HS-5 (cell line): ENCODE measurements at regions not wholly inside any gene's neighbourhood (a gene's known extent, or its start where the extent isn't known, plus 50 kb on each side); places are given as distances from the start of the nearest gene placed in this dataset.
"Not testable (repeated sequence)": the region's sequence is repeated elsewhere in the genome, so short reads cannot be mapped to it uniquely, and the experiment has no call there.

Experiments used
- DNase-seq: peaks from one replicate; pipeline ENCODE4 v3.0.0-alpha.2; 2012; ENCODE audit warnings: low read depth

DNA sequence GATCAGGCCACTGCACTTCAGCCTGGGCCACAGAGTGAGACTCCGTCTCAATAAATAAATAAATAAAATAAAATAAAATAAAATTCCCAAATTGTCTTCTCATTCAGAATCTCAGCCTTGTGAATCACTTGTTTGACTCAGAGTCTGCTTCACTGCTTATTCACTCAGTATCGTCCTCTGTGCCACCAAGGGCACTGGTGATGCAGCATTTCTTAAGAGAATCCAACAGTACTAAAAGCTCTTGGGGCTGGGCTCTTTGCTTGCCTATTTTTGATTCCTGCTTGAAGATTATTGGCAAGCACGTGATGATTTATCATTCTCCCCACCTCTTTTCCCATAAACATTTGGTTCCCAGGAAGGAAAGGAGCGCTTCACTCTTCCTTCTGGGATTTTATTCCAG, 54.8 kb upstream of the HMGB1 start:
- DNase-seq, result peak; percentile 14

DNA sequence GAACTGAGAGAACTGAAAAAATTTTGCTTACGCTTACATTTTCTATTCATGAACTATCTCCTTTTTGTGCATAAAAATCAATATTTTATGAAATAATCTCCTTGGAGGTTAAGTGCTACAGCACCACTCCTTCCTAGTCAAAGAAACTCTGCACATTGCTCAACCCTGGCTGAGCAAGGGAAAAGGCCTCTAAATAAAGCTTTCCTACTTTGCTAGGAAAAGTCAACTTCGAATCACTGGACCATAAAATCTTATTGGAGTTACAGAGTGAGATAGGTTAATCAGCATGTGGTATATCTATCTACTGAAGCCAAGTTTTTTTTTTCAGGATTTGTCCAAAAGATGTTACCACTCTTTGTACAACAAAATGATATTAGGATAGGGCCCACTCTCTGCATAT, 57.5 kb upstream of the HMGB1 start:
- DNase-seq, result no peak

DNA sequence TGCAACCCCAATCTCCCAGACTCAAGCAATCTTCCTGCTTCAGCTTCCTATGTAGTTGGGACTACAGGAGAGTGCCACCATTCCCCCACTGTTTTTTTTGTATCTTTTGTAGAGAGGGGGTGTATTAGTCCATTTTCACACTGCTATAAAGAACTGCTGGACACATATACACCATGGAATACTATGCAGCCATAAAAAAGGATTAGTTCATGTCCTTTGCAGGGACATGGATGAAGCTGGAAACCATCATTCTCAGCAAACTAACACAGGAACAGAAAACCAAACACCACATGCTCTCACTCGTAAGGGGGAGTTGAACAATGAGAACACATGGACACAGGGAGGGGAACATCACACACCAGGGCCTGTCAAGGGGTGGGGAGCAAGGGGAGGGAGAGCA, 58.1 kb upstream of the HMGB1 start:
- DNase-seq, result not testable (repeated sequence)

DNA sequence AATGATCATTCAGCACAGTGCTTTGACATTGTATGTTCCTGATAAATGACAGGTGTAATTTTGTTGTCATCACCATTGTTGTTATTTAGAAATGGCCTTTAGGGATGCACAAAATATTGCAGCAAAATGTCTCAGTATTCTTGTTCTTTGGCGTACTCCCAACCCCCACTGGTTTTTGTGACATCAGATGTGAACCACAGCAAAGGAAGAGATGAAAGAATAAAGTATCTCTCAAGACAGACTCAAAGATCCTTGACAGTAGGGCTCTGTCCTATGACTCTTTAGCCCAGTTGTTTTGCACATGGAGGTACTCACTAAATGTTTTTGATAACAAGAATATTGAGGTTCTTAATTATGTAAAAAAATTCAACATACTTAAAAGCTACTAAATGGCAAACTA, 59.5 kb upstream of the HMGB1 start:
- DNase-seq, result not testable (repeated sequence)

DNA sequence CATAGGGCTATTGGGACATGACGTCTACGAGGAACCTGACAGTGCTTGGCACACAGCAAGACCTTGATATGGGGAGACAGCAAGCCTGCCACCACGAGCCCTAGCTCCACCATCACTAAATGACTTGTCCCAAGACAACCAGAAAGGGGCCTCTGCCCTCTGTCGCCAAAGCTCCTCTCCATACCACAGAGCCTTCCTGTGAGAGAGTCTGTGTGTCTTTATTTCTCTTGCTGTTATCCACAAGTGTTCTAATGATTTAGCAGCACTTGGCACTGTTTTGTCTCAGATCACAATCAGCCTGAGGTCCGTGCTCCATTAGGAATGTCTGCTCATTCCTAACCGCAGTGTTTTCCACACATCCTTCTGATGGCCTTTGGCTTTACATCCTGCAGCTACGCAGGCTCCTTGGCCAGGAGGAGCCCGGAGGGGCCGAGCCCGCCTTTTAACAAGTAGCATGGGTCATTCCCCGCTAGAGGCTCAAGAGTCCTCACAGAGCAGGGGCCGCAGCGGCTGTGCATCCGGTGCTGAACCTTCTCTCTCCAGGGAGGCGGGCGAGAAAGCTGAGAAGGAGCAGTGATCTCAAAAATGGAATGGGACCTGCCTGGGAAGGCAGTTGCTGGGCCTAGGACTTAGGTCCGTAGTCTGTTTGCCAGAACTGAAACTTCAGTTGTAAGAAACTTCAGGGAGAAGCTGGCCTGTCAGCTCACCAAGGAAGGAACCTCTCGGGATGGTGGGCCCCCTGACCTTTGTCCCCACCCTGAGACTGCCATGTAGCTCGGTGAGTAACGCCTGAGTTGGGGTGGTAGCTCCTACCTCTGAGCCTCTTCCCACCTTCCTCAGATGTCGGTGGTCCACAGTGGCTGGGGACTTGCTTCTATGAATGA, 61.1 kb upstream of the HMGB1 start:
- DNase-seq, result no peak

DNA sequence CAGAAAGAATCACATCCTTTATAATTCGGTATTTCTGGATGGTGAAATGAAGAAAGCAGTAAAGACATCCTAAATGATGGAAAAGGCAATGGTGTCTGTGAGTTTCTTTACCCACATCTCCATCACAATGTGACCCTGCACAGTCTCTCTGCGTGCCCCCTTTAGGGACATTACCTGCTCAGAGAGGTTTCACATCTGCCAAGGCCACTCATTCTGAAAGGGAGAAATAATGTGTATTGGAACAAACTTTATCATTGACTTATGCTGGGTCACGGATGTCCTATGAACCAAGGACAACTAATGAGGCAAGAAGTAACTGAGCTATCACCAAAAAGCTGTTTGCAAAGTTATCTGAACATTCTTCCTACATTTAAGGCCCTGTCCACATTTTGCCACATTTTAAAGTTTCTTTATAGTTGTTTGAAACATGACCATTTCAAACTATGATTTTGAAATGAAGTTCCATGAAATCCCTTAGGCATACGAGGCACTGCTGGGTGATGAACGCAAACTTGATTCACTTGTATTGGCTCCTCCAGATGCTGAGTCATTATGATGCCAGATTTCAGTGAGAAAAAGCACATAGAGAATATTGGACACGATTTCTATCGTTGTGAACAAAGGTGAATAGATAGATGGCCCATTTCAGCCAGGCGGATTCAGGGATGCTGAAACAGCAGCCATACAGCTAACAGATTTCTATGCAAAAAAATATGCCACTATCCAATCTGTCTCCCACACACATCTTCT, 63.5 kb upstream of the HMGB1 start:
- no peak for DNase-seq

DNA sequence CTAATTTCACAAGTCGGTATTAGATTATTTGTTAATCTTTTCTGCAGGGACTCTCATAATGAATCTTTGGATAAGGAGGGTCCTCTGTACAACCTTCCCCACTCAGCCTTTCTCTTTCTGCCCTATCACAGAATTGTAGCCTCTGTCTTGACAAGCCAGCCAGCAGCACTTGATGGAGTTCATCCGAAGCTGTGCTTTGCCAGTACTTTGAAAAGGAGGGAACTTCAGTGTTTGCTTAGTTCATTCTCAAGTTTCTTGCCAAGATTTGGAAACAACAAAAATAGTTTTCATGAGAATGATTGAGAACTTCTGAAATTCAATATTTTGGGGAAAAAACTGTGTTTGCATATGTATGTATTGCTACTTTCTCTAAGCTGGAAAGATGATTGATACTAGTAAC, 69.3 kb upstream of the HMGB1 start:
- DNase-seq, result no peak

DNA sequence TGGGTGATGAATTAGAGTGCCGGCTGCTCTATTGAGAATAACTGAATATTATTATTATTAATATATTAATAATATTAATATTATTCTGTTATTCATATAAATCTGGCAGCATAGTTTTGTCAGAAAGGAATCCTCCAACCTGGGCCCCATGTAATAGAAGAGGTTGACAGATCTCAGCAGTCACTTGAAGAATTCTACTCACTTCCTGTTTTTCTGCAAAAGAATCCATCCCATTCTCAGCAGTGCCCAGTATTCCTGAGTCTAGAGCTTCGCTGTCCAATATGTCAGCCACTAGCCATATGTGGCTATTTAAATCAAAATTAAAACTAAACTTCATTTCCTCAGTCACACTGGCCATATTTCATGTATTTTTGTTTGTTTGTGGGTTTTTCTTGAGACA, 72.4 kb upstream of the USPL1 start:
- DNase-seq, result no peak

DNA sequence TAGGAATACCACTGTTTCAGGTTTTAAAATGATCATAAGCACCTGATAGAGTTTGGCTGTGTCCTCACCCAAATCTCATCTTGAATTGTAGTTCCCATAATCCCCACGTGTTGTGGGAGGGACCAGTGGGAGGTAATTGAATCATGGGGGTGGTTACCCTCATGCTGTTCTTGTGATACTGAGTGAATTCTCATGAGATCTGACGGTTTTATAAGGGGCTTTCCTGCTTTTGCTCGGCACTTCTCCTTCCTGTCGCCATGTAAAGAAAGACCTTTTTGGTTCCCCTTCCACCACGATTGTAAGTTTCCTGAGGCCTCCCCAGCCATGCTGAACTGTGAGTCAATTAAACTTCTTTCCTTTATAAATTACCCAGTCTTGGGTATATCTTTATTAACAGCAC, 69.7 kb upstream of the USPL1 start:
- not testable (repeated sequence) for DNase-seq

DNA sequence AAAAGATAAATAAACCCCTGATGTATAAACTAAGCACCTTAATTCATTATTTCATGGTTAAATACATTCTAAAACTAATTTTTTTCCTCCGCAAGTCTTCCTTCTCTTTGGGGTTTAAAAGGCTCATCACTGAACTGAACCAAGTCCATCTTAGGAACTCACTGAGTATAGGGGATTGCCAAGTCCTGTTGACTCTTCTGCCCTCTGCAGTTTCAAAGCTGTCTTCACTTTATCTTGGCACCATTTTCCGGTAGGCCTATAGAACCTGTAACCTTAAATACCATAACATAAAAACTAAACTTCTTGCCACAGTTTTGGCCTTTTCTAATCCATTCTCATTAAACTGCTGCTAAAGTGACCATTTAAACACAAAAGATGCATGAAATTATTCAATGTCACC, 66.5 kb upstream of the USPL1 start:
- DNase-seq, result no peak

DNA sequence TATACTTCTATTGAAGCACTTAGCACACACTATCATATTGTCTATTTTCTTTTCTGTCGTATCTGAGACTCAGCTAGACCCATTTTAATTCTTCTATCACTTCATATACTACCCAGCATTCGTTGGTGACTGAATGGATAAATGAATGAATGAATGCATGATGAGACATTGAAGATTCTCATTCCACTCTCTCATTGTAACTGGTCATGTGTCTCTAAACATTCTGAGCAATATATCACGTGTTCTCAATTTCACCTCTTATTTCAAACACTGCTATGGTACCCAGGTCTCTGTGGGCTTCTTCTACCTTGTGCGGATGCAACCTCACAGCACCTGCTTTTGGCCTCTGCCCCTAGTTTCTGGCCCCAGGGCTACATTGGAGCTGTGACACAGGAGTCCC, 65.2 kb upstream of the USPL1 start:
- DNase-seq, result no peak

DNA sequence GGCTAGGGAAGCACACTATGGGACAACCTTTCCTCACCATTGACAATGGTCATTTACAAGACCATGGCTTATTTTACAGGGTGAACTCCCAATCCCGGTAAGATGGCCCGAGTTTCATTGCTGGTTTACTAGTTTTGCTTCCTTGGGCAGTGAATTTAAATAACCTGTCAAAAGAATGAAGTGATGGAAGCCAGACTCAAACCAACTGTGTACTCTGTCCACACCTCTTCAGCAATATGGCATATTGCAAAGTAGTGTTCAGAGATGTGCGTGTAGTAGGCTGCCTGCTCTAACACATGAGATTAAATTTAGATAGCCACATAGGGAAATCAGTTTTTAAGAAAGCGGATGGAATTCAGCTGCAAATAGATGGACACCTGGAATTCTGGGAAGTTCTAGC, 58.4 kb upstream of the USPL1 start:
- DNase-seq, result no peak

DNA sequence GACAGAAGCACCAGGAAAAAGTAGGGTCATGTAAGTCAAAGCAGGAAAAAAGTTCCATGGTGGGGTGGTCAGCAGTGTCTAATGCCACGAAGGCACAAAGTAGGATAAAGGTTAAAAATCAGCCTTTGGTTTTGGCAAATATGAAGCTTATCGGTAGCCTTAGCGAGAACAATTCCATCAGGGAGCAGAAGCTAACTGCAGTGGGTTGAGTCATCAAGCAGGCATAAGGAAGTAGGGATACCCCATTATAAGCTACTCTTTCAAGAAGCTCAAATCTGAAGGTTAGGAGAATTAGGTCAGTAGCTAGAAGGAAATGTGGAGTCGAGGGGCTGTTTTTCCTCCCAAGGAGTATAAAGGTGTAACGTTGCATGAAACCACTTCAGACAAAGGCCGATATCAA, 57.5 kb upstream of the USPL1 start:
- no peak for DNase-seq

DNA sequence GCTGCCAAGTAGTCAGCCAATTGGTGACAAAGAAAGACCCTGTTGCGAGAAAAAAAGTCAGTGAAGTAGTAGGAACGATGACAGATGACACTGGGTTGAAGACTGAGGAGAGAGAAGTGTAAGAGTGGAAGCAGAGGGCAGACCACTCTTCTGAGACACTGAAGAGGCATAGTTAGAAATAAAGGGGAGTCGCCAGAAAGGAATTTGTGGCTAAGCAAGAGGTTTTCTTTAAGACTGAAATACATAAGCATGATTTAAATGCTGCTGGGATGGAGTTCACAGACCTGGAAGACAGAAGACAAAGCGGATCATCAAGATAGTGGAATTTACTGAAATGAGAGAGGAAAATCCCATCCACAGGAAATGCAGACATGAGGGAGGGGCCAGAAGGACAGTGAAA, 56.2 kb upstream of the USPL1 start:
- DNase-seq, result no peak

DNA sequence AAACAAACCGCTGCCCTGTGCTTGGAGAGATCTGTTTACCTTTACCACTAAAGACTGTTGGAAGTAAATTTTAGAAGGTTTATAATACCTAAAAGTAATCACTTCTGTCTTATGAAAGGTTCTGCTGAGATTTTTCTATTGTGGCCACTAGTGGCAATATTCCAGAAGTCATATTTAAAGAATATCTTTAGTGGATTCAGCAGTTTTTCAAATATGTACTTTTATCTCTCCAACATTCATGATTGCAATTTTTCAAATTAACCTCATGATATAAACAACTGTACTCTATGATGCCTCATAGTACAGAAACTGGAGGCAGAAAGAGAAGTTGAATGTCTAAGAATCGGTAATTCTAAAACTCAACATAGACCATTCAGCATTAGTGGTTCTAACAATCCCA, 53.2 kb upstream of the USPL1 start:
- no peak for DNase-seq

DNA sequence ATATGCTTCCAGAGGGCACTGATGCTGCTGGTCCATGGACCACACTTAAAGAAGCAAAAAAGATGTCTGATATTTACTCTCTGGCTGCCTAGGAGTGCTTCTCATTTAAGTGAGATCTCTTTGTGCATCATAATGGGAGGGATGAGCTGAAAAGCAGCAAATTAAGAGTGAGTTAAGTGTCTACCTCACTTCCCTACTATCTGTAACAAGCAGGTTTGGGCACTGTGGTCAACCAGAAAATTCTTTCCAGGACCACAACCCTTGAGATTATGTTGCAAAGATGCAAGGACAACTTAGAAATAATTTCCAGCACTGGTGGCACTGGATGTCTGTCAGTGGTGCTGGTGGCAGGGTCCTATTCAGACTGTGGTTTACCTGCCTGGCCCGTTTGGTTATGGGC, 52.1 kb upstream of the USPL1 start:
- no peak for DNase-seq

DNA sequence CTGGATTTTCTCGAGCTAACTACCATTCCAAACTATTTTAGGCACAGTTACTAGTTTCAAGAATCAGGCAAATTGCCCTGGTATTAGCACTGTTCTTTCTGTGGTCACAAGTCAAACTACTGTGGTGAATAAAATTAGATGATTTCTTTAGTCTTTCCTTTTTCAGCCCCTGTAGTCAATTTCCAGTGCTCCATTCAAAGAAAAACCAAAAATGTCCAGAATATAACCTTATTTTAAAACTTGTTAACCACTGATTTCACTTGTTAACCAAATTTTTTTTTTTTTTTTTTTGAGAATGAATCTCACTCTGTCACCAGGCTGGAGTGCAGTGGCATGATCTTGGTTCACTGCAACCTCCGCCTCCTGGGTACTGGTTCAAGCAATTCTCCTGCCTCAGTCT, 50.6 kb upstream of the USPL1 start:
- no peak for DNase-seq
